SHP77 (cell line): ENCODE measurements at regions not wholly inside any gene's neighbourhood (a gene's known extent, or its start where the extent isn't known, plus 50 kb on each side); places are given as distances from the start of the nearest gene placed in this dataset.

Experiments used
- DNase-seq, 2 experiments: peaks; one replicate each; lab custom pipeline; 2025; lab: John Stamatoyannopoulos, UW

- DNase-seq = no peak
Observed at GRCh38 chr13:34116651-34117050, 298.7 kb downstream of the RFC3 start.

- peak; percentile 79 to 86 for DNase-seq
Observed at GRCh38 chr13:34124666-34125306, 306.8 kb downstream of the RFC3 start.

- DNase-seq = no peak
Observed at GRCh38 chr13:34127523-34127922, 309.6 kb downstream of the RFC3 start.

GRCh38 chr13:34128661-34129060 lies 310.7 kb downstream of the RFC3 start:
- no peak for DNase-seq

GRCh38 chr13:34129436-34129835 lies 311.5 kb downstream of the RFC3 start:
- DNase-seq = no peak

GRCh38 chr13:34137200-34137599 lies 319.3 kb downstream of the RFC3 start:
- DNase-seq = no peak

GRCh38 chr13:34139660-34140227 lies 321.8 kb downstream of the RFC3 start:
- DNase-seq = no peak

GRCh38 chr13:34143637-34144036 lies 325.7 kb downstream of the RFC3 start:
- DNase-seq = no peak

- no peak for DNase-seq
Observed at GRCh38 chr13:34144142-34144541, 326.2 kb downstream of the RFC3 start.

GRCh38 chr13:34145061-34145460 lies 327.1 kb downstream of the RFC3 start:
- DNase-seq = no peak

- DNase-seq = no peak
Observed at GRCh38 chr13:34148359-34148758, 330.4 kb downstream of the RFC3 start.

GRCh38 chr13:34151885-34152284 lies 333.9 kb downstream of the RFC3 start:
- DNase-seq = no peak

GRCh38 chr13:34152409-34152808 lies 334.5 kb downstream of the RFC3 start:
- DNase-seq = no peak

- no peak for DNase-seq
Observed at GRCh38 chr13:34152996-34153395, 335.0 kb downstream of the RFC3 start.

GRCh38 chr13:34153428-34154180 lies 335.7 kb downstream of the RFC3 start:
- DNase-seq = no peak

- DNase-seq = peak; percentile 16 to 32
Observed at GRCh38 chr13:34155931-34156607, 338.1 kb downstream of the RFC3 start.

GRCh38 chr13:34156841-34157365 lies 339.0 kb downstream of the RFC3 start:
- peak; percentile 90 to 94 for DNase-seq

GRCh38 chr13:34159946-34160345 lies 342.0 kb downstream of the RFC3 start:
- DNase-seq = no peak

- DNase-seq = peak; percentile 39 to 43
Observed at GRCh38 chr13:34161931-34162543, 344.1 kb downstream of the RFC3 start.

- no peak for DNase-seq
Observed at GRCh38 chr13:34162544-34162933, 344.6 kb downstream of the RFC3 start.

GRCh38 chr13:34164582-34164981 lies 346.6 kb downstream of the RFC3 start:
- DNase-seq = no peak

GRCh38 chr13:34165158-34165557 lies 347.2 kb downstream of the RFC3 start:
- DNase-seq = no peak
